SW 1271 (cell line): ENCODE measurements at regions not wholly inside any gene's neighbourhood (a gene's known extent, or its start where the extent isn't known, plus 50 kb on each side); places are given as distances from the start of the nearest gene placed in this dataset.
"Not testable (repeated sequence)": the region's sequence is repeated elsewhere in the genome, so short reads cannot be mapped to it uniquely, and the experiment has no call there.

Source experiments
- DNase-seq, 2 experiments: peaks; one replicate each; lab custom pipeline; 2025; lab: John Stamatoyannopoulos, UW

GRCh38 chr1:29800120-29800519 is 563.8 kb downstream of the PTPRU start:
- no peak for DNase-seq

- no peak for DNase-seq
These were observed 562.6 kb downstream of the PTPRU start for GRCh38 chr1:29798699-29799566.

- DNase-seq, result not testable (repeated sequence)
These were observed 560.8 kb downstream of the PTPRU start for GRCh38 chr1:29797125-29797524.

- not testable (repeated sequence) for DNase-seq
These were observed 559.6 kb downstream of the PTPRU start for GRCh38 chr1:29795965-29796364.

GRCh38 chr1:29793653-29794348 is 557.5 kb downstream of the PTPRU start:
- no peak for DNase-seq

GRCh38 chr1:29793101-29793546 is 556.8 kb downstream of the PTPRU start:
- DNase-seq, result peak; percentile 12 to 46

- DNase-seq, result no peak
These were observed 553.6 kb downstream of the PTPRU start for GRCh38 chr1:29789910-29790247.

- DNase-seq, result no peak
These were observed 553.0 kb downstream of the PTPRU start for GRCh38 chr1:29789221-29789909.

- no peak for DNase-seq
These were observed 550.7 kb downstream of the PTPRU start for GRCh38 chr1:29786791-29787732.

GRCh38 chr1:29786195-29786594 is 549.9 kb downstream of the PTPRU start:
- DNase-seq, result no peak

GRCh38 chr1:29785554-29785953 is 549.2 kb downstream of the PTPRU start:
- no peak for DNase-seq

- no peak for DNase-seq
These were observed 548.8 kb downstream of the PTPRU start for GRCh38 chr1:29785137-29785527.

GRCh38 chr1:29784276-29785136 is 548.2 kb downstream of the PTPRU start:
- no peak for DNase-seq

- DNase-seq, result no peak
These were observed 547.4 kb downstream of the PTPRU start for GRCh38 chr1:29783508-29784275.

GRCh38 chr1:29782846-29783507 is 546.7 kb downstream of the PTPRU start:
- no peak for DNase-seq

- DNase-seq, result no peak
These were observed 542.8 kb downstream of the PTPRU start for GRCh38 chr1:29779146-29779545.

- DNase-seq, result no peak
These were observed 541.2 kb downstream of the PTPRU start for GRCh38 chr1:29777522-29777921.

GRCh38 chr1:29774355-29774754 is 538.0 kb downstream of the PTPRU start:
- DNase-seq, result no peak

- no peak for DNase-seq
These were observed 536.3 kb downstream of the PTPRU start for GRCh38 chr1:29772584-29773100.
